Sigmoid colon (tissue), 3 donors: ENCODE measurements at regions not wholly inside any gene's neighbourhood (a gene's known extent, or its start where the extent isn't known, plus 50 kb on each side); places are given as distances from the start of the nearest gene placed in this dataset.

Experiments used
- POLR2A ChIP-seq, 2 donors: fragments of 450-650 bp; IDR thresholded peaks; one replicate each; pipeline ENCODE4 v1.6.1; 2016; ENCODE audit warnings: antibody characterized with exemption in 2 of 2, mild to moderate bottlenecking in 2 of 2, moderate library complexity in 2 of 2
- TF ChIP-seq, protein P1 (sequence below), 4 experiments: fragments of 450-650 bp in 3 of 4; fragments of 200-600 bp in 1 of 4; IDR thresholded peaks; one replicate each; pipeline ENCODE4 v1.5.1; 2016 to 2019; ENCODE audit warnings: antibody characterized with exemption in 4 of 4, mild to moderate bottlenecking in 3 of 4, moderate library complexity in 2 of 4

GRCh38 chr5:29157975-29158374, 2035.5 kb upstream of the CDH6 start:
- TF ChIP-seq, protein P1, sequence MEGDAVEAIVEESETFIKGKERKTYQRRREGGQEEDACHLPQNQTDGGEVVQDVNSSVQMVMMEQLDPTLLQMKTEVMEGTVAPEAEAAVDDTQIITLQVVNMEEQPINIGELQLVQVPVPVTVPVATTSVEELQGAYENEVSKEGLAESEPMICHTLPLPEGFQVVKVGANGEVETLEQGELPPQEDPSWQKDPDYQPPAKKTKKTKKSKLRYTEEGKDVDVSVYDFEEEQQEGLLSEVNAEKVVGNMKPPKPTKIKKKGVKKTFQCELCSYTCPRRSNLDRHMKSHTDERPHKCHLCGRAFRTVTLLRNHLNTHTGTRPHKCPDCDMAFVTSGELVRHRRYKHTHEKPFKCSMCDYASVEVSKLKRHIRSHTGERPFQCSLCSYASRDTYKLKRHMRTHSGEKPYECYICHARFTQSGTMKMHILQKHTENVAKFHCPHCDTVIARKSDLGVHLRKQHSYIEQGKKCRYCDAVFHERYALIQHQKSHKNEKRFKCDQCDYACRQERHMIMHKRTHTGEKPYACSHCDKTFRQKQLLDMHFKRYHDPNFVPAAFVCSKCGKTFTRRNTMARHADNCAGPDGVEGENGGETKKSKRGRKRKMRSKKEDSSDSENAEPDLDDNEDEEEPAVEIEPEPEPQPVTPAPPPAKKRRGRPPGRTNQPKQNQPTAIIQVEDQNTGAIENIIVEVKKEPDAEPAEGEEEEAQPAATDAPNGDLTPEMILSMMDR (IDR thresholded peaks at IDR 0.05) = no peak
- TF ChIP-seq POLR2A (IDR thresholded peaks at IDR 0.05) = no peak
